SU-DHL-6 (cell line): ENCODE measurements at regions not wholly inside any gene's neighbourhood (a gene's known extent, or its start where the extent isn't known, plus 50 kb on each side); places are given as distances from the start of the nearest gene placed in this dataset.

Experiments used
- EZH2phosphoT487 ChIP-seq: fragments of 200-600 bp; sonication (generic), shearing (Covaris generic); conservative IDR thresholded peaks from 2 replicates; pipeline ENCODE4 v1.6.1; 2018; ENCODE audit warnings: mild to moderate bottlenecking, antibody characterized with exemption, low read length, moderate library complexity, mixed read lengths
- TF ChIP-seq, protein P1 (sequence below): fragments of 200-600 bp; sonication (generic); IDR thresholded peaks from one replicate; pipeline ENCODE4 v1.5.1; 2017; ENCODE audit warnings: antibody characterized with exemption, mild to moderate bottlenecking, low read length, moderate library complexity; ENCODE audit not compliant: insufficient read depth, poor library complexity, severe bottlenecking

DNA sequence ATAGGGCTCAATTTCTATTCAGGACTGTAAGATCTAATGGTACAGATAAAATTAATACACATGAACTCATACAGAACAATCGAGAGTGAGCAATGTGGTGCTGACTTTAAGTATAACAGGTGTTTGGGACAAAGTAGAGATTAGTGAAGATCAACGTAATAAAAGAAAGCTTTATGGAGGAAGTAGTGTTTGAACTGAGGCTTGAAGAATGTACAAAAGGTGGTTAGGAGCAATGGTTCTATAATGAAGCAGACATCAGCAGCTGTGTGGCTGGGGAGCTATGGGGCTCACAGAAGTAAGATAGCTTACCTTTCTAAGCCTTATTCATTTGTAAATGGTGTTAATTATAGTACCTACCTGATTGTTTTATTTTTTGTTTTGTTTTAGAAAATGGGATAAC, 275.4 kb upstream of the RGMB start:
- TF ChIP-seq, protein P1, sequence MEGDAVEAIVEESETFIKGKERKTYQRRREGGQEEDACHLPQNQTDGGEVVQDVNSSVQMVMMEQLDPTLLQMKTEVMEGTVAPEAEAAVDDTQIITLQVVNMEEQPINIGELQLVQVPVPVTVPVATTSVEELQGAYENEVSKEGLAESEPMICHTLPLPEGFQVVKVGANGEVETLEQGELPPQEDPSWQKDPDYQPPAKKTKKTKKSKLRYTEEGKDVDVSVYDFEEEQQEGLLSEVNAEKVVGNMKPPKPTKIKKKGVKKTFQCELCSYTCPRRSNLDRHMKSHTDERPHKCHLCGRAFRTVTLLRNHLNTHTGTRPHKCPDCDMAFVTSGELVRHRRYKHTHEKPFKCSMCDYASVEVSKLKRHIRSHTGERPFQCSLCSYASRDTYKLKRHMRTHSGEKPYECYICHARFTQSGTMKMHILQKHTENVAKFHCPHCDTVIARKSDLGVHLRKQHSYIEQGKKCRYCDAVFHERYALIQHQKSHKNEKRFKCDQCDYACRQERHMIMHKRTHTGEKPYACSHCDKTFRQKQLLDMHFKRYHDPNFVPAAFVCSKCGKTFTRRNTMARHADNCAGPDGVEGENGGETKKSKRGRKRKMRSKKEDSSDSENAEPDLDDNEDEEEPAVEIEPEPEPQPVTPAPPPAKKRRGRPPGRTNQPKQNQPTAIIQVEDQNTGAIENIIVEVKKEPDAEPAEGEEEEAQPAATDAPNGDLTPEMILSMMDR: no peak
- no peak for TF ChIP-seq EZH2phosphoT487
